H1 (cell line): ENCODE measurements at regions not wholly inside any gene's neighbourhood (a gene's known extent, or its start where the extent isn't known, plus 50 kb on each side); places are given as distances from the start of the nearest gene placed in this dataset.

Experiments
- GABPA ChIP-seq: IDR thresholded peaks from 2 replicates; pipeline ENCODE4 v1.6.1; 2011; ENCODE audit warnings: mild to moderate bottlenecking, low read length, moderate library complexity, borderline replicate concordance; ENCODE audit not compliant: insufficient read depth
- KDM4A ChIP-seq: IDR thresholded peaks from one replicate; pipeline ENCODE4 v1.7.1; 2012; ENCODE audit warnings: low read depth, mild to moderate bottlenecking, moderate library complexity, low read length, inconsistent platforms; ENCODE audit not compliant: severe bottlenecking
- SP2 ChIP-seq: IDR thresholded peaks from 2 replicates; pipeline ENCODE4 v1.6.1; 2012; ENCODE audit warnings: mild to moderate bottlenecking, low read length, inconsistent platforms
- TAF7 ChIP-seq: optimal IDR thresholded peaks from 2 replicates; pipeline ENCODE3; 2011; ENCODE audit warnings: low read depth, mild to moderate bottlenecking, inconsistent platforms, low read length, moderate library complexity, borderline replicate concordance
- TBP ChIP-seq: IDR thresholded peaks from 2 replicates; pipeline ENCODE4 v1.6.1; 2011; ENCODE audit warnings: low read depth, low read length, improper control_type of control experiment
- YY1 ChIP-seq: IDR thresholded peaks from 2 replicates; pipeline ENCODE4 v1.6.1; 2011; ENCODE audit warnings: low read depth, mild to moderate bottlenecking, low read length

GRCh38 chr5:60143942-60144549, 250.5 kb upstream of the PDE4D start (continued):
- TF ChIP-seq GABPA (no peak), YY1 (no peak), SP2 (no peak), TBP (no peak), KDM4A (no peak), TAF7 (no peak)
